DOHH2 (cell line): ENCODE measurements at regions not wholly inside any gene's neighbourhood (a gene's known extent, or its start where the extent isn't known, plus 50 kb on each side); places are given as distances from the start of the nearest gene placed in this dataset.

Experiments
- H3F3A ChIP-seq: fragments of 200-600 bp; sonication (generic), shearing (Covaris generic); 2 replicates; pipeline ENCODE4 v1.6.0; 2016; ENCODE audit warnings: antibody characterized with exemption, mild to moderate bottlenecking; ENCODE audit not compliant: control insufficient read depth, insufficient read depth
- H3K27ac ChIP-seq: fragments of 200-600 bp; sonication (generic); 2 replicates; pipeline ENCODE4 v1.5.1; 2014; ENCODE audit warnings: low read depth, mild to moderate bottlenecking, low read length, moderate library complexity
- H3K27me3 ChIP-seq: fragments of 200-600 bp; sonication (generic); 2 replicates; pipeline ENCODE4 v1.6.1; 2014; ENCODE audit warnings: mild to moderate bottlenecking, low read length, mixed read lengths; ENCODE audit not compliant: control insufficient read depth
- H3K36me3 ChIP-seq: fragments of 200-600 bp; sonication (generic); 2 replicates; pipeline ENCODE4 v1.6.1; 2014; ENCODE audit warnings: mild to moderate bottlenecking, low read length, moderate library complexity, mixed read lengths; ENCODE audit not compliant: control insufficient read depth
- H3K4me1 ChIP-seq: fragments of 200-600 bp; sonication (generic); 2 replicates; pipeline ENCODE4 v1.6.1; 2014; ENCODE audit warnings: mild to moderate bottlenecking, low read length, mixed read lengths; ENCODE audit not compliant: control insufficient read depth
- H3K4me2 ChIP-seq: fragments of 200-600 bp; sonication (generic); 2 replicates; pipeline ENCODE4 v1.6.0; 2014; ENCODE audit warnings: mild to moderate bottlenecking, low read length, moderate library complexity
- H3K4me3 ChIP-seq: fragments of 200-600 bp; sonication (generic); 2 replicates; pipeline ENCODE4 v1.5.1; 2014; ENCODE audit warnings: mild to moderate bottlenecking, low read length, mixed read lengths
- H3K79me2 ChIP-seq: fragments of 200-600 bp; sonication (generic); 2 replicates; pipeline ENCODE4 v1.6.1; 2014; ENCODE audit warnings: mild to moderate bottlenecking, low read length, mixed read lengths; ENCODE audit not compliant: control insufficient read depth
- H3K9me2 ChIP-seq: fragments of 200-600 bp; sonication (generic); replicated peaks from 2 replicates; pipeline ENCODE4 v1.6.1; 2014; ENCODE audit warnings: mild to moderate bottlenecking, low read length, mixed read lengths; ENCODE audit not compliant: control insufficient read depth
- H3K9me3 ChIP-seq: fragments of 200-600 bp; sonication (generic); 2 replicates; pipeline ENCODE4 v1.6.1; 2014; ENCODE audit warnings: antibody characterized with exemption, low read length, mixed read lengths; ENCODE audit not compliant: control insufficient read depth, insufficient read depth
- H4K20me1 ChIP-seq: fragments of 200-600 bp; sonication (generic); 2 replicates; pipeline ENCODE4 v1.6.0; 2014; ENCODE audit warnings: low read depth, mild to moderate bottlenecking, antibody characterized with exemption, low read length, moderate library complexity; ENCODE audit not compliant: control insufficient read depth, insufficient read depth
- EZH2phosphoT487 ChIP-seq: fragments of 200-600 bp; sonication (generic); IDR thresholded peaks from 2 replicates; pipeline ENCODE4 v1.6.1; 2017; ENCODE audit warnings: borderline replicate concordance, mild to moderate bottlenecking, antibody characterized with exemption, low read length, moderate library complexity, mixed read lengths
- TF ChIP-seq, protein P1 (sequence below): fragments of 200-600 bp; sonication (generic); IDR thresholded peaks from one replicate; pipeline ENCODE4 v1.5.1; 2014; ENCODE audit warnings: antibody characterized with exemption, mild to moderate bottlenecking, low read depth, low read length; ENCODE audit not compliant: poor library complexity, severe bottlenecking

DNA sequence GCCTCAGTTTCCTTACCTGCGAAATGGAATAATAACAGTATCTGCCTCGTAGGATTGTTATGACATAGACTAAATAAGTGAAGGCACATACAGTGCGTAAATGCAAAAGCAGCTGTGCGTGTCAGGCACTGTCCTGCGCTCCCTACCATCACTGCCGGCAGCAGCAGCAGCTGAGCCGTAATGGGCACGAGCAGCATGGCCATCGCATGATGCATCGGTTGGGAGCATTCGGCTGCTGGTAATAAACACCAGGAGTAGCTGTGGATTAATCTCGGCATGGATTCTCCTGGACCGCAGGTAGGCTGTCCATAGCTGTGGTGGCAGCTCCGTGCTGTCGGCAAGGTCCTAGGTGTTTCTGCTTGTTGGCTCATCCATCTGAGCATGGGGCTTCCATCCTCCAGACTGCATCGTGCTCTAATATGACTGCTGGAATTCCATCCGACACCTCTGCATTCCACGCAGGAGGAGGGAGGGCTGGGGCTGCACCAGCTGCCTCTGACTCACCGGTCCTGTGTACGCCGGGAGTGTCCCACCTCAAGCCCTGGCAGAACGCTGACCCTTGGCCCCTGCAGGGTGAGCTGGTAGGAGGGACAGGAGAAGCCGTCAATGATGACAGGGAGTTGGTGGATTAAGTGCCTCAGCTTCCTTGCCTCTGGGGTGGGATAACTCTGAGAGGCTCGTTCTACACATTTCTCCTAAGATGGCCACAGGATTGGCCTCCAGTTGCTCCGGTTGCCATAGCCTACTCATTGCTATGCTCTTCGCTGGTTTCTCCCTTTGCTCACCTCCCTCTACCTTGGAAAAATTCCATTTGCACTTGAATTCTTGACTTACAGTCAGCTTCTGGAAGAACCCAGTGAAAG is 100.9 kb upstream of the PMEPA1 start:
- H3K4me2 ChIP-seq = no peak overlapping the region
- no peak for TF ChIP-seq EZH2phosphoT487
- TF ChIP-seq, protein P1, sequence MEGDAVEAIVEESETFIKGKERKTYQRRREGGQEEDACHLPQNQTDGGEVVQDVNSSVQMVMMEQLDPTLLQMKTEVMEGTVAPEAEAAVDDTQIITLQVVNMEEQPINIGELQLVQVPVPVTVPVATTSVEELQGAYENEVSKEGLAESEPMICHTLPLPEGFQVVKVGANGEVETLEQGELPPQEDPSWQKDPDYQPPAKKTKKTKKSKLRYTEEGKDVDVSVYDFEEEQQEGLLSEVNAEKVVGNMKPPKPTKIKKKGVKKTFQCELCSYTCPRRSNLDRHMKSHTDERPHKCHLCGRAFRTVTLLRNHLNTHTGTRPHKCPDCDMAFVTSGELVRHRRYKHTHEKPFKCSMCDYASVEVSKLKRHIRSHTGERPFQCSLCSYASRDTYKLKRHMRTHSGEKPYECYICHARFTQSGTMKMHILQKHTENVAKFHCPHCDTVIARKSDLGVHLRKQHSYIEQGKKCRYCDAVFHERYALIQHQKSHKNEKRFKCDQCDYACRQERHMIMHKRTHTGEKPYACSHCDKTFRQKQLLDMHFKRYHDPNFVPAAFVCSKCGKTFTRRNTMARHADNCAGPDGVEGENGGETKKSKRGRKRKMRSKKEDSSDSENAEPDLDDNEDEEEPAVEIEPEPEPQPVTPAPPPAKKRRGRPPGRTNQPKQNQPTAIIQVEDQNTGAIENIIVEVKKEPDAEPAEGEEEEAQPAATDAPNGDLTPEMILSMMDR = no peak
- H3K27me3 ChIP-seq = peaks cover 7% of the 10 kb centered on the region
- H3K9me2 ChIP-seq = no peaks in the 10 kb centered on the region
- H3K79me2 ChIP-seq = no peaks in the 10 kb centered on the region
- no peaks in the 10 kb centered on the region for H4K20me1 ChIP-seq
- no peaks in the 10 kb centered on the region for H3F3A ChIP-seq
- H3K36me3 ChIP-seq = no peaks in the 10 kb centered on the region
- no peaks in the 10 kb centered on the region for H3K9me3 ChIP-seq
- no peaks in the 10 kb centered on the region for H3K4me1 ChIP-seq
- no peak overlapping the region for H3K27ac ChIP-seq
- no peak overlapping the region for H3K4me3 ChIP-seq

DNA sequence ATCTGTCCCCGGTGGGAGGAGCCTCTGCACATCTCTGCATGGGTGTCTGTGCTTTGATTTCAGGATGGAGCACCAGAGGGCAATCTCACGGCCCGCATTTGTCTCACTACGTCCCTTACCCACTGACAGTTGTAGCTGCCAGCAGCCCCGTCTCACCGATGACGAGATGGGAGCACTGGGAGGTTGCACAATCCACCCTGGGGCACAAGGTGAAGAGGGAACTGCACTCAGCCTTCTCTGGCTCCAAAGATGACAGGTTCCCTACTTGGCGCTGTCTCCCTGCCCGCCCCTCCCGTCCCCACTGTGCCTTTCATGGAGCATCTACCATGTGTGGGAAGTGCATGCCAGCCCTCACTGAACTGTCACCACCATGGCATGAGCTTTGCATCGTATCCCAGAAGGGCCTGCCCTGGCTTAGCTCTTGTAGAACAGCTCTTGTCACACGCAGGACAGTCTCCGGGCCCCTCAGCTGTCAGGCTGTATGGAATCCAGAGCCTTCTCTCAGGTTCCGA is 99.9 kb upstream of the PMEPA1 start:
- H4K20me1 ChIP-seq = no peaks in the 10 kb centered on the region
- no peak overlapping the region for H3K27ac ChIP-seq
- no peaks in the 10 kb centered on the region for H3F3A ChIP-seq
- H3K9me3 ChIP-seq = no peaks in the 10 kb centered on the region
- H3K27me3 ChIP-seq = peaks cover 7% of the 10 kb centered on the region
- H3K36me3 ChIP-seq = no peaks in the 10 kb centered on the region
- H3K4me1 ChIP-seq = no peaks in the 10 kb centered on the region
- no peaks in the 10 kb centered on the region for H3K79me2 ChIP-seq
- TF ChIP-seq EZH2phosphoT487 = no peak
- TF ChIP-seq, protein P1 = no peak
- H3K9me2 ChIP-seq = no peaks in the 10 kb centered on the region
- no peak overlapping the region for H3K4me3 ChIP-seq
- no peak overlapping the region for H3K4me2 ChIP-seq

DNA sequence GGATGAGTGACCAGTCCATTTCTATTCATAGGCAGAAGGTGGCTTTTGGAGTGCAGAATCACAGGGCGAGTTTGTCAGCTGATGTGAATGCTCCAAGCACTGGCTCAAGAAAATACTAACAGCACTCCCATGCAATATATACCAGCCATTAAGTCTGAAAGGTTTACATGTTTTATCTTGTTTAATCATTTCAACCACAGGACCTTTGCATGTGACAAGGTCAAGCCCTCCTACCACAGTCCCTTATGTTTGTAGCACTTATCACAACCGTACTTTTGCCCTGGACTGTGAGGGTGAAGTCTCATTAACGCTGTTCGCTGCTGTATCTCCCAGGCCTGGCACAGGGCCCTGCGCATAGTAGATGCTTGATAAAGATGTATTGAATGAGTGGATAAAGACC is 99.3 kb upstream of the PMEPA1 start:
- H3K27ac ChIP-seq = no peak overlapping the region
- no peaks in the 10 kb centered on the region for H3F3A ChIP-seq
- TF ChIP-seq EZH2phosphoT487 = no peak
- TF ChIP-seq, protein P1 = no peak
- H3K79me2 ChIP-seq = no peaks in the 10 kb centered on the region
- no peaks in the 10 kb centered on the region for H3K4me1 ChIP-seq
- no peaks in the 10 kb centered on the region for H3K9me3 ChIP-seq
- peaks cover 7% of the 10 kb centered on the region for H3K27me3 ChIP-seq
- no peaks in the 10 kb centered on the region for H3K9me2 ChIP-seq
- no peak overlapping the region for H3K4me2 ChIP-seq
- H4K20me1 ChIP-seq = no peaks in the 10 kb centered on the region
- H3K4me3 ChIP-seq = no peak overlapping the region
- no peaks in the 10 kb centered on the region for H3K36me3 ChIP-seq
